ENCODE measurements at regions not wholly inside any gene's neighbourhood (a gene's known extent, or its start where the extent isn't known, plus 50 kb on each side); places are given as distances from the start of the nearest gene placed in this dataset.

DNA sequence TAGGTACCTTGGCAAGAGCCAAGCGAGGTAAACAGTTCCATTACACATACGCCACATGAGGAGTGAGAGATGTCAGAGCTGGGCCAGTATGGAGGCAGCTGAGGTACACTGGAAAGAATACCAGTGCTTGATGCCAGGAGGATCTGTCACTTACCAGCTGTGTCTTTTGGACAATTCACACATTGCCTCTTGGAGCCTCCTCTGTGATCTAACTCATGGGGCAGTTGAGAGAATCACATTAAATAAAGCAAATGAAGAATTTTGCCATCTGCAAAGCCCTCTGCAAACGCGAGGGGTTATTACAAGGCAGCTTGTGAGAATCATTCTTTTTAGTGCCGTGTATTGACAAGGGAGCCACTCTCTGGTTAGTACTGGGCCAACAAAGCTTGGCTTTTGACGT lies 429.7 kb upstream of the KLF4 start:
- TF ChIP-seq POLR2A (IDR thresholded peaks at IDR 0.05; ENCODE audit: low read length) = no peak
- TF ChIP-seq GATA1 (IDR thresholded peaks at IDR 0.05; ENCODE audit: low read depth, low read length) = no peak

All from erythroblast (primary cell).